Activated CD4-positive, alpha-beta T cell treated with anti-CD3 and anti-CD28 coated beads, Interleukin-2, amount 50 U/mL, for 24 hours (primary cell): ENCODE measurements at regions not wholly inside any gene's neighbourhood (a gene's known extent, or its start where the extent isn't known, plus 50 kb on each side); places are given as distances from the start of the nearest gene placed in this dataset.

Source experiments
- DNase-seq, 2 donors: peaks; one replicate each; pipeline ENCODE4 v3.0.0-alpha.2; 2020; ENCODE audit warnings: low read depth in 1 of 2, low spot score in 1 of 2

- no peak for DNase-seq
These were observed 111.8 kb upstream of the ZNF438 start for GRCh38 chr10:31143331-31143935.

- DNase-seq, result no peak
These were observed 114.3 kb upstream of the ZNF438 start for GRCh38 chr10:31145986-31146385.

DNA sequence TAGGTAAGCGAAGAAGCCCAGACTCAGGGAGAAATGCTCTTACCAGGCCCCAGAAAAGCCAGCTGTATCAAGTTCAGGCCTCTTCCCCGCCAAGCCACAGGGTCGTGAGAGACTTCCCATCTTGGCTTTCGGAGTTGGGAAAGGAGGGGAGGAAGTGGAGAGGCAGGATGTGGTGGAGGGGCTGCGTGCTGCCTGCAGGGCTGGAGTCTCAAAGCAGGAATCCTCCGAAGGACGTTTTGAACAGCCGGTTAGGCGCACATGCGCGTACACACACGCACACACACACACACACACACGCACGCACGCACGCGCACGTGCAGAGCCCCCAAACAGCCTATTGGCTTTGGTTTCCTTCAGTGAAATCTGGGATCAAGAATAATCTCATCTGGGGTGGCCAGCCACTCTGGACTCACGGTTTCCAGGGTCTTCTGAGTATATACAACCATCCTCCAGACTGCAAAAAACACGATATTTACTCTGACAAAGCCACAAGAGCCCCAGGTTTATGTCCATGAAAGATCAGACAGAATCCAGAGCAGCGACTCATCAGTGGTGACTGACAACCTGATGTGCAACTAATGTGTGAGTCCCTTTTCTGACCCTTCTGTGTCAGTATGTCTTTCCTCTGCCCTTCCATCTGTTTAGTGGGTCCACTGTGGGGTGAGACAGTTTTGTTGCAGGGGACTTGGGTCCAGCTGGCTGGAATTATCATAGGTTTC lies 115.0 kb upstream of the ZNF438 start:
- DNase-seq, result no peak

- DNase-seq, result no peak
These were observed 115.5 kb upstream of the ZNF438 start for GRCh38 chr10:31147210-31147608.

- no peak for DNase-seq
These were observed 117.3 kb upstream of the ZNF438 start for GRCh38 chr10:31148951-31149350.

DNA sequence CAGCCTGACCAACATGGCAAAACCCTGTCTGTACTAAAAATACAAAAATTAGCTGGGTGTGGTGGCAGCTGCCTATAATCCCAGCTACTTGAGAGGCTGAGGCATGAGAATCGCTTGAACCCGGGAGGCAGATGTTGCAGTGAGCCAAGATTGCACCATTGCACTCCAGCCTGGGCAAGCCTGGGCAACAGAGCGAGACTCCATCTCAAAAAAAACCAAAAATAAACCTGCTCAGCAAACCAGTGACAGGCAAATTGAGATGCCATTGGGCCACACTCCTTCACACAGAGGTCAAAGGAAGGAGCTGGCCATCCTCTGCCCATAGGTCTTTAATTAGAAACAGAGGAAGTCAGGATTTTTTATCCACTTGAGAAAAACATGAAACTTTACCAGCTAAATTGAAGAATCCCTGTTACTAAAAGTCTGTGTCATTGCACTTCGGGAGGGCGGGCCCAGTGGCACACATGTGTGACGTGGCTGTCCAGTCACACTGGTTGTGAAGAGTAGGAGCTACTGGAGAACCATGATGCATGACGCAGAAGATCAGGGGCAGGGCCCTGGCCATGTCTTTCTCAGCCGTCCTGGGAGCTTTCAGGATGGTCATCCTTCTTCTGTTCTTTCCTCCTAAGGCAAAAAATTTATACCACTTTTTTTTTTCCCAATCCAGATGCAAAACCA lies 118.3 kb upstream of the ZNF438 start:
- no peak for DNase-seq

DNA sequence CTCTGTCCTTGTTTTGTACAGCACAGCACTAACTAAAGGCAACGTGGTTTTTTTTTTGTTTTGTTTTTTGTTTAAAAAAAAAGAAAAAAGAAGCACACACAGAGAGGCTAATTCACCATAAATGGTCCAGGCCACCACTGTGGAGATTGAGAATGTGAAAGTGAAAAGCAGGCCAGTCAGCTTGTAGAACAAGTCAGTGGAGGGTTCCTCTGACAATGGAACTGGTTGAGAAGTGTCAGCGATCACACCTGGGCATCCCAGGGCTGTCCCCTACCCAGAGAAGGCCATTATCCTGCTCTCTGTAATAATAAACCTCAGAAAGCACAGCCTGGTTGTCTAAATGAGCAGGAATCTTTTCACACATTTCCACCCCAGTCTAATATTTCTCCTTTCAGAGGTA lies 119.6 kb upstream of the ZNF438 start:
- no peak for DNase-seq

DNA sequence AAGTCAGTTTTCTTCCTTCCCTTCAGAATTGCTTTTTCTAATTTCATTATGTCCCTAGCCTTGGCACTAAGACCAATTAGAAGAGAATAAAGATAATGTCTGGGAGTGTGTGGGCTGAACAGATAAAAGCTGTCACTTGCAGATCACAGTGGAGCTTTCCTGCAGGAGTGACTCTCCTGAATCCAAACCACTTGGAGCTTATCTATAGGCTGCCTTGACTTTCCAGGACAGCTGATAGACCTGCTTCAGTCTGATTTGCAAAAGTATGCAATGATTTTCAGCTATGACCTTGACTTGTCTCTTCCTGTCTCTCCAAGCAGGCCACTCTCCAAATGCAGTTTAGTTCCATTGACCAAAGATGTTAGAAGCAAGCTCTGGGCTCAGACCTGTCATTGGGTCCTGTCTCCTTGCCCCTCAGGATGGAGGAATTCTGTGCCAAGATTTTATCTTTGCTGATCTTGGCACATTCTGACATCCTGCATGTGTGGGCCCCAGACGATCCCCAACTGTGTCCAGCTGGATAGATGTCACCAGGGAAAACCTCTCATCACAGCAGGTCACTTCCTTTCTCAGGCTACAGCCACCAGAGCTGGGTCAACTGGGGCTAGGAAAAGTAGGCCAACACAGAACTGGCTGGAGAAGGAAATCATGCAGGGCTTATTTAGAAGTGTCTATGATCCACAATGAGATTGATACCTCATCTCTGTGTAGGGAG lies 120.9 kb upstream of the ZNF438 start:
- DNase-seq, result no peak

DNA sequence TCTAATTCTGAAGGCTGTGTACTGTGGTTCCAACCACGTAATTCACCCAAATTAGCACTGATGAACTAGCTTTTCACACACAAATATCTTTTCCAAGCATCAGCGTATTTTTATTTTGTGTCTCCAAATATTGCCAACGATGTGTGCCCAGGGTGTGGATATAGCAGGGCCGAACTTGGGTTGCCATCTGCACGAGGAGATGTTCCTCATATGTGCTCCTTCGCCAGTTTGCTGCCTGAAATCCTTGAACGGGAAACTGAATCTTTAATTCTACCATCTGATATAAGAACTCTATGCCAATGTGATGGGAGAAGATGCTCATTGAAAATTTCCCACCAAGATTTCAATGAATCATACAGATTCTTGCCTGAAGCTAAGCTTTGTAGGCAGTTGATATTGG lies 121.5 kb upstream of the ZNF438 start:
- DNase-seq, result no peak

DNA sequence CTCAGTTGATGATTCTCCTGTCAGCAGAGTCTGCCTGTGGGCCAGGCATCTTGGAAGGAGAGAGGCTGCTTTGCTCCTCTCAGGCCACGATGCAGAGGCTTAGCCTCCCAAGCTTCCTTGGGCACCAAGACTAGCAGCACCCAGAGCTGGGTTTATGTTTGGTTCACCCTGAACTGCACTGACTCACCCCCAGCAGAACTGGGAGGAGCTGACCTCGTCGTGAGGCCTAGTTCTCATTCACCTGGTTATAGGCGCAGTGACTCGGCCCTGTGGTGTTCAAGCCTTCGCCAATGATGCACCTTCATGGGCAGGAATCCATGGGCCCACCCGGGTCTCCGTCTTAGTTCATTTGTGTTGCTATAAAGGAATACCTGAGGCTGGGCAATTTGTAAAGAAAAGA lies 122.0 kb upstream of the ZNF438 start:
- DNase-seq, result no peak

- no peak for DNase-seq
These were observed 123.3 kb upstream of the ZNF438 start for GRCh38 chr10:31154996-31155395.

GRCh38 chr10:31157123-31158010 lies 125.7 kb upstream of the ZNF438 start:
- DNase-seq, result no peak

DNA sequence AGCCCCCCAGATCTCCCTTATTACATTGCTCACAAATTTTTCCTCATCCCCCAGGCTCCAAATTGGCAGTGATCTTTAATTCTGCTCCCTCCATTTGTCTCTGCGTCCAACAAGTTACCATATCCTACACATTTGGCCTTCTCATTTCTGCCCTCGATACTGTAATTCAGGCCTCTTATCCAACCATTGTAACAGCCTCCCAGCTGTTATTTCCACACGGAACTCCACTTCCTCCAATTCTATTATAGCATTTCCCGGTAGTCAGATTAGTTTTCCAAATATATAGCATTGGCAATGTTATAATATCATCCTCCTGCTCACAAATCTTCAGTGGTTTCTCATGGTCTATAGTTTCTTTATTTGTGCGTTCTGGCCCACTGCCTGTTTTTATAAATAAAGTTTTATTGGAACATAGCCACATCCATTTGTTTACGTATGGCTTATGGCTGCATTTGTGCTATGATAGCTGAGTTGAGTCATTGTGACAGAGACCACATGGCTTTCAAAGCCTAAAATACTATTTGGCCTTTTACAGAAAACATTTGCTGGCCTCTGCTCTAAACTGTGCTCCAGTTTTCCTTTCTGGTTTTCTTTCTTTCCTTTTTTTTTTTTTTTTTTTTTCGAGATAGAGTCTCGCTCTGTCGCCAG lies 126.5 kb upstream of the ZNF438 start:
- DNase-seq, result no peak

DNA sequence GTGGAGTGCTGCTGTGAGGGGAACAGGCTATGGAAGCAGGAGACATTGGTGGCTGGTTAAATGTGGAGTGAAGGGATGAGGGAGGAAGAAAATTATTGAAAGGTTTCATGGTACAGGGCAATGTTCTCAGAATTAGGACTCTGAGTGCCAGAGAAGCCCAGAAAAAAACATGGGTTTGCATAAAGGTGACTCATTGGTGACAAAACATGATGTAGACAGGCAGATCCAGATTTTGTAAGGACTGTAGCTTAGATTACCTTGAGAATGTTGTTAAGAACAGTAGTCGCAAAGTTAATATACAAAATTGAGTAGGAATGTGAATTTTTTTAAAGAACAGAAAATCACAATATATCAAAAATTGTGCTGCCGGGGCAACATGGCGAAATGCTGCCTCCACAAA lies 134.9 kb upstream of the ZNF438 start:
- DNase-seq, result no peak

- DNase-seq, result no peak
These were observed 139.0 kb upstream of the ZNF438 start for GRCh38 chr10:31170636-31171035.

- no peak for DNase-seq
These were observed 139.9 kb upstream of the ZNF438 start for GRCh38 chr10:31171402-31172083.

DNA sequence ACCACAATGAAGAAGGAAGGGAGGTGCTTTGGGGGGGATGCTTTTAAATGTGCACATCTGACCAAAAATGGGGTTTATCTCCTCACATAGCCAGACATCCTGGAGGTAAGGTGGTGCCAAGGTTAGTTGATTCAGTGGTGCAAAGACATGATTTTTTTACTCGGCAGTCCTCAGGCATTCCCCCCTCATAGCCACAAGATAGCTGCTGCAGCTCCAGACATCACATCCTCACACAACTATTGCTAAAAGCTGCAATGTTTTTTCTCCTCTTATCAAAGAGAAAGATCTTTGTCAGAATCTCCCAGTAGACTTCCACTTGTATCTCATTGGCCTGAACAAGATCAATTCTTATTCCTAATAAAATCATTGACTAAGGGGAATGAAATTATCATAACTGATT lies 141.3 kb upstream of the ZNF438 start:
- DNase-seq, result no peak

GRCh38 chr10:31173752-31174151 lies 142.1 kb upstream of the ZNF438 start:
- no peak for DNase-seq

- DNase-seq, result no peak
These were observed 139.8 kb upstream of the ZEB1 start for GRCh38 chr10:31179091-31179680.
